RWPE2 (cell line): ENCODE measurements at regions not wholly inside any gene's neighbourhood (a gene's known extent, or its start where the extent isn't known, plus 50 kb on each side); places are given as distances from the start of the nearest gene placed in this dataset.

Experiments used
- ATAC-seq: fragments of 200-7000 bp; cut with Tn5 transposase; 3 replicates; pipeline ENCODE4 v1.9.1; 2021; ENCODE audit warnings: low read depth
- DNase-seq: peaks from one replicate; pipeline ENCODE4 v3.0.0-alpha.2; 2020; ENCODE audit warnings: low spot score
- H3K27ac ChIP-seq: fragments of 450-650 bp; 2 replicates; pipeline ENCODE4 v1.5.1; 2017; ENCODE audit warnings: mild to moderate bottlenecking; ENCODE audit not compliant: poor library complexity, severe bottlenecking
- H3K27me3 ChIP-seq: fragments of 250-450 bp; sonication (Bioruptor Pico); 2 replicates; pipeline ENCODE4 v1.5.1; 2021; ENCODE audit warnings: mild to moderate bottlenecking, moderate library complexity; ENCODE audit not compliant: insufficient read depth, poor library complexity, severe bottlenecking
- H3K36me3 ChIP-seq: fragments of 250-450 bp; sonication (Bioruptor Pico); 2 replicates; pipeline ENCODE4 v1.5.1; 2020; ENCODE audit warnings: low read depth, mild to moderate bottlenecking, moderate library complexity
- H3K4me1 ChIP-seq: fragments of 250-450 bp; sonication (Bioruptor Pico); 2 replicates; pipeline ENCODE4 v1.5.1; 2021; ENCODE audit warnings: mild to moderate bottlenecking, moderate library complexity; ENCODE audit not compliant: insufficient read depth, poor library complexity, severe bottlenecking
- H3K4me3 ChIP-seq: fragments of 250-450 bp; sonication (Bioruptor Pico); 2 replicates; pipeline ENCODE4 v1.5.1; 2021; ENCODE audit warnings: mild to moderate bottlenecking, moderate library complexity; ENCODE audit not compliant: severe bottlenecking
- H3K9me3 ChIP-seq: fragments of 250-450 bp; sonication (Bioruptor Pico); 2 replicates; pipeline ENCODE4 v1.5.1; 2021; ENCODE audit warnings: mild to moderate bottlenecking, moderate library complexity; ENCODE audit not compliant: severe bottlenecking
- TF ChIP-seq, protein P1 (sequence below): fragments of 450-650 bp; IDR thresholded peaks from one replicate; pipeline ENCODE4 v1.5.1; 2017; ENCODE audit warnings: mild to moderate bottlenecking, moderate library complexity; ENCODE audit not compliant: poor library complexity, severe bottlenecking

GRCh38 chr11:120040151-120040840, 97.6 kb downstream of the TRIM29 start:
- Histone ChIP-seq H3K27me3 (no peaks in the 10 kb centered on the region), H3K4me1 (no peaks in the 10 kb centered on the region), H3K4me3 (no peak overlapping the region), H3K9me3 (no peaks in the 10 kb centered on the region), H3K27ac (no peak overlapping the region), H3K36me3 (no peaks in the 10 kb centered on the region)
- ATAC-seq (no peak), DNase-seq (peak; percentile 15)
- TF ChIP-seq, protein P1, sequence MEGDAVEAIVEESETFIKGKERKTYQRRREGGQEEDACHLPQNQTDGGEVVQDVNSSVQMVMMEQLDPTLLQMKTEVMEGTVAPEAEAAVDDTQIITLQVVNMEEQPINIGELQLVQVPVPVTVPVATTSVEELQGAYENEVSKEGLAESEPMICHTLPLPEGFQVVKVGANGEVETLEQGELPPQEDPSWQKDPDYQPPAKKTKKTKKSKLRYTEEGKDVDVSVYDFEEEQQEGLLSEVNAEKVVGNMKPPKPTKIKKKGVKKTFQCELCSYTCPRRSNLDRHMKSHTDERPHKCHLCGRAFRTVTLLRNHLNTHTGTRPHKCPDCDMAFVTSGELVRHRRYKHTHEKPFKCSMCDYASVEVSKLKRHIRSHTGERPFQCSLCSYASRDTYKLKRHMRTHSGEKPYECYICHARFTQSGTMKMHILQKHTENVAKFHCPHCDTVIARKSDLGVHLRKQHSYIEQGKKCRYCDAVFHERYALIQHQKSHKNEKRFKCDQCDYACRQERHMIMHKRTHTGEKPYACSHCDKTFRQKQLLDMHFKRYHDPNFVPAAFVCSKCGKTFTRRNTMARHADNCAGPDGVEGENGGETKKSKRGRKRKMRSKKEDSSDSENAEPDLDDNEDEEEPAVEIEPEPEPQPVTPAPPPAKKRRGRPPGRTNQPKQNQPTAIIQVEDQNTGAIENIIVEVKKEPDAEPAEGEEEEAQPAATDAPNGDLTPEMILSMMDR = no peak

DNA sequence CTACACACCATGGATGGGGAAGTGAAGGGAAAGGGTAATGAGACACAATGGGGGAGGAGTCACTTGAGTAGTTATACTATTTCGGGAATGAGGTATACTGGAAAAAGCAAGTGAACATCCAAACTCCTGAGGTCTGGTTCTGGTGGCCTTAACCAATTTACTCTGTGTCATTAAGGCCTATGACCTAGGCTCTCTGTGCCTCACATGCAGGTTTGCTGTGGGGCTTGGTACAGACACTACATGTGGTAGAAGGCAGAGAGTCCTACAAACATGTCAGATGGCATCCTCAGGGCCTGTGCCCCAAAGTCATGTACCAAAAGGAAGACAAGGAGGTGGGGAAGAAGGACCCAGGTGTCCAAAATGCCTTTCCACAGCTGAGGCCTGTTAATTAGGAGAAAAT, 98.9 kb downstream of the TRIM29 start:
- H3K36me3 ChIP-seq = no peaks in the 10 kb centered on the region
- no peaks in the 10 kb centered on the region for H3K4me1 ChIP-seq
- H3K9me3 ChIP-seq = no peaks in the 10 kb centered on the region
- DNase-seq = peak; percentile 12
- TF ChIP-seq, protein P1 = no peak
- no peak overlapping the region for H3K27ac ChIP-seq
- no peaks in the 10 kb centered on the region for H3K27me3 ChIP-seq
- no peak overlapping the region for H3K4me3 ChIP-seq
- no peak for ATAC-seq

GRCh38 chr11:120037111-120037510, 100.8 kb downstream of the TRIM29 start:
- no peaks in the 10 kb centered on the region for H3K36me3 ChIP-seq
- H3K4me3 ChIP-seq = no peak overlapping the region
- no peak overlapping the region for H3K27ac ChIP-seq
- ATAC-seq = no peak
- no peaks in the 10 kb centered on the region for H3K4me1 ChIP-seq
- no peaks in the 10 kb centered on the region for H3K27me3 ChIP-seq
- peak; percentile 24 for DNase-seq
- TF ChIP-seq, protein P1 = no peak
- no peaks in the 10 kb centered on the region for H3K9me3 ChIP-seq

DNA sequence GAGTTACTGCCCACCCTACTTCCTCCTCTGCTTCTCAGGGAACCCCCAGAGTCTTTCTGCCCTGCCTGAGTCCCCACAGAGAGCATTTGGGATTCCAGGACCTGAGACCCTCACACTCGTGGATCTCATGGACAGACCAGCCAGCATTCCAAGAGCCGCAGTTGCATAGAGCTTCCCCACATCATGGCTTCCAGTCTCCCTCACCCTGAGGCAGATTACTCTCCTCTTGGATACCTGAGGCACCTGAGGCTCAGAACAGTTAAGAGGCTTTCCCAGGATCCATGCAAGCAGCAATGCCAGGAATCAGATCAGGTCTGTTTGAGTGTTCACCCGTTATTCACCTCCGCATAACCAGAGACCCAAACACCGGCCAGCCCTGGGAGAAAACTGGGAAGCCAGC, 102.2 kb downstream of the TRIM29 start:
- Histone ChIP-seq H3K4me1 (no peaks in the 10 kb centered on the region), H3K9me3 (no peaks in the 10 kb centered on the region), H3K27me3 (no peaks in the 10 kb centered on the region), H3K27ac (no peak overlapping the region), H3K4me3 (no peak overlapping the region), H3K36me3 (no peaks in the 10 kb centered on the region)
- ATAC-seq (no peak), DNase-seq (peak; percentile 11)
- TF ChIP-seq, protein P1 = no peak

DNA sequence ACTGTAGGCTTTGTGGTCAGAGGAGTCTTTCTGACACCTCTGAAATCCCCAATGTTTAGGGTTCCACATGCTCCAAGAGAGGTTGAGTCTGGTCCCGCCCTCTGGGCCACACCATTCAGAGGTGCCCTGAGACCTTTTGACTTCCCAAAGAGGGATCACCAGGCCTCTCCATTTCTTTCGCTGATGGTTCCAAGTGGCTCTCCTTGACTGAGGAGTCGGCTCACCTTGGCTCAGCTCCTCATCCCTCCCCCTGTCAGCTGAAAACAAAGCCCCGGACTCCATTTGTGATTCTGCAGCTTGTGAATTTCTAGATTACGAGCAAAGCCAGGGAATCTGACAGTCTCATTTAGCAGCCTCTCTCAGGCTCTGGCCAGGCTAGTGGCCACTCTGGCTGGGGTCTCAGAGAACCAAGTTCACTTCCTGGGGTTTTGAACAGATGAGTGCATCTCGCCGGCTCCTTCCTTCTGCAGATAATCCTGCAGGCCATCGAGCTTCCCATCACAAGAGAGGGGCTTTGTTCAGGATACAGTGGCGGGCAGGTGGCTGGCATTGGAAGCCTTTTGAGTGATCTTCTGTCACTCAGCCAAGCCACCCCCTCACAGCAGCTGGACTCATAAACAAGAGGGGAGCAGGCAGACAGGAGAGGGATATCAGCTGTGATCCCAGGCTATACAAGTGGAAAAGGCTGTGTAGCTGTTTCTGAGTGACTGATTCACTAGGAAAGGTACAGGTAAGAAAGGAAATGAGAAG, 102.9 kb downstream of the TRIM29 start:
- peak; percentile 29 for DNase-seq
- ATAC-seq = no peak
- H3K36me3 ChIP-seq = no peaks in the 10 kb centered on the region
- no peak overlapping the region for H3K27ac ChIP-seq
- no peaks in the 10 kb centered on the region for H3K9me3 ChIP-seq
- no peaks in the 10 kb centered on the region for H3K27me3 ChIP-seq
- no peak overlapping the region for H3K4me3 ChIP-seq
- no peaks in the 10 kb centered on the region for H3K4me1 ChIP-seq
- TF ChIP-seq, protein P1 = no peak
